ENCODE measurements at regions not wholly inside any gene's neighbourhood (a gene's known extent, or its start where the extent isn't known, plus 50 kb on each side); places are given as distances from the start of the nearest gene placed in this dataset.

DNA sequence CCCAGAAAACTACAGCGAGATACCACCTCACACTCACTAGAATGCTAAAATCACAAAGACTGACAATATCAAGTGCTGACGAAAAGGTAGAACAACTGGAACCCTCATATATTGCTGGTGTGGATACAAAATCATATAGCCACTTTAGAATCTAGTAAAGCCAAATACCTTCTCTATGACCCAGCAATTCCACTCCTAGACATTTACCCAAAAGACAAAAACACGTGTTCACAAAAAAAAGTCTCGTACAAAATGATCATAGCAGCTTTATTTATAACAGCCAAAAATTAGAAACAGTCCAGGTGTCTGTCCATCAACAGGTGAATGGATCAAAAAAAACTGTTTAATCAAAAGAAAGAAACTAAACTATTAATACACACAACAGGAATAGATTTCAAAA lies 126.6 kb downstream of the ZFP36L2 start:
- TF ChIP-seq EZH2 (IDR thresholded peaks at IDR 0.05; ENCODE audit: insufficient read depth, poor library complexity, severe bottlenecking) (no peak), EZH2phosphoT487 (IDR thresholded peaks at IDR 0.05; ENCODE audit: insufficient read depth, low read depth) (no peak)
